Calu3 (cell line): ENCODE measurements at regions not wholly inside any gene's neighbourhood (a gene's known extent, or its start where the extent isn't known, plus 50 kb on each side); places are given as distances from the start of the nearest gene placed in this dataset.

Source experiments
- BruUV-seq: library from RNA; stranded (reverse); fragments of 400-500 nt; replicated peaks from 2 replicates; lab custom pipeline; 2021; lab: Mats Ljungman, UMichigan
- CTCF ChIA-PET: fragments of 300-600 bp; sonication (Branson Sonifier 250); formaldehyde crosslinking; loops from one replicate; lab custom pipeline; 2022; ENCODE audit warnings: antibody characterized with exemption; lab: Charles Lee
- DNase-seq: peaks from one replicate; pipeline ENCODE4 v3.0.0; 2022
- H3K27ac Mint-ChIP-seq: one replicate; pipeline ENCODE4 v1.8.0; 2022; ENCODE audit warnings: mixed read lengths; ENCODE audit not compliant: unreplicated experiment
- H3K27me3 Mint-ChIP-seq: one replicate; pipeline ENCODE4 v1.8.0; 2022; ENCODE audit warnings: mixed read lengths; ENCODE audit not compliant: unreplicated experiment
- H3K36me3 Mint-ChIP-seq: one replicate; pipeline ENCODE4 v1.8.0; 2022; ENCODE audit warnings: mild to moderate bottlenecking, moderate library complexity, mixed read lengths; ENCODE audit not compliant: insufficient read depth, unreplicated experiment
- H3K4me1 Mint-ChIP-seq: one replicate; pipeline ENCODE4 v1.8.0; 2022; ENCODE audit warnings: mild to moderate bottlenecking, low read depth, mixed read lengths; ENCODE audit not compliant: unreplicated experiment
- H3K4me3 Mint-ChIP-seq: one replicate; pipeline ENCODE4 v1.8.0; 2022; ENCODE audit warnings: mild to moderate bottlenecking, low read depth, moderate library complexity, mixed read lengths; ENCODE audit not compliant: unreplicated experiment
- H3K9me3 Mint-ChIP-seq: one replicate; pipeline ENCODE4 v1.8.0; 2022; ENCODE audit warnings: low read depth, mixed read lengths; ENCODE audit not compliant: unreplicated experiment
- intact Hi-C: fragments of 100-400 bp; cut with micrococcal nuclease; formaldehyde crosslinking; loops from one replicate; pipeline ENCODE4 v1.10.0; 2022; ENCODE audit not compliant: unreplicated experiment
- TF ChIP-seq, protein P1 (sequence below): fragments of 200-600 bp; IDR thresholded peaks from one replicate; pipeline ENCODE4 v1.8.0; 2022; ENCODE audit warnings: antibody characterized with exemption; ENCODE audit not compliant: unreplicated experiment

DNA sequence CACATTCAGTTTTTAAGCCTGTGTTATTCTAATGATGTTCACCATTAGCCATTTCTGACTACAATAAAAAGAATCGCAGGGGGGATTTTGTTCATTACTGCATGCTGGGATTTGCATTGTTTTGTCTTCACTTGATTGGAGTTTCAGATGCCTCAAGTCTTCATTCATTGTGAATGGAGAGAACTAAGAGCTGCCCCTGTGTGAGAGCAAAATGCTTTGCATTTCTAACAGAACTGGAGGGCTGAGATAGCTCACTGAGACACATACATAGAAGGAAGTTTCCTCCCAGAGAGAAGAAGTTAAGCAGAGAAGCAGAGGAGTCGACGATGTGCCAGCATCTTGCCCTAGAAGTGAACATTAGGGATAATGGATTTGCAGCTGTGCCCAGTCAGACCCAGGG is 113.5 kb upstream of the GATB start:
- H3K4me1 Mint-ChIP-seq: no peaks in the 10 kb centered on the region
- intact Hi-C loops: no loop called here
- no peak for DNase-seq
- H3K27ac Mint-ChIP-seq: no peak overlapping the region
- TF ChIP-seq, protein P1, sequence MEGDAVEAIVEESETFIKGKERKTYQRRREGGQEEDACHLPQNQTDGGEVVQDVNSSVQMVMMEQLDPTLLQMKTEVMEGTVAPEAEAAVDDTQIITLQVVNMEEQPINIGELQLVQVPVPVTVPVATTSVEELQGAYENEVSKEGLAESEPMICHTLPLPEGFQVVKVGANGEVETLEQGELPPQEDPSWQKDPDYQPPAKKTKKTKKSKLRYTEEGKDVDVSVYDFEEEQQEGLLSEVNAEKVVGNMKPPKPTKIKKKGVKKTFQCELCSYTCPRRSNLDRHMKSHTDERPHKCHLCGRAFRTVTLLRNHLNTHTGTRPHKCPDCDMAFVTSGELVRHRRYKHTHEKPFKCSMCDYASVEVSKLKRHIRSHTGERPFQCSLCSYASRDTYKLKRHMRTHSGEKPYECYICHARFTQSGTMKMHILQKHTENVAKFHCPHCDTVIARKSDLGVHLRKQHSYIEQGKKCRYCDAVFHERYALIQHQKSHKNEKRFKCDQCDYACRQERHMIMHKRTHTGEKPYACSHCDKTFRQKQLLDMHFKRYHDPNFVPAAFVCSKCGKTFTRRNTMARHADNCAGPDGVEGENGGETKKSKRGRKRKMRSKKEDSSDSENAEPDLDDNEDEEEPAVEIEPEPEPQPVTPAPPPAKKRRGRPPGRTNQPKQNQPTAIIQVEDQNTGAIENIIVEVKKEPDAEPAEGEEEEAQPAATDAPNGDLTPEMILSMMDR: no peak
- H3K36me3 Mint-ChIP-seq: no peaks in the 10 kb centered on the region
- H3K4me3 Mint-ChIP-seq: no peak overlapping the region
- H3K27me3 Mint-ChIP-seq: peaks cover 70% of the 10 kb centered on the region
- no TSS peak for BruUV-seq
- H3K9me3 Mint-ChIP-seq: peaks cover 4% of the 10 kb centered on the region
- CTCF ChIA-PET: no interaction called here

DNA sequence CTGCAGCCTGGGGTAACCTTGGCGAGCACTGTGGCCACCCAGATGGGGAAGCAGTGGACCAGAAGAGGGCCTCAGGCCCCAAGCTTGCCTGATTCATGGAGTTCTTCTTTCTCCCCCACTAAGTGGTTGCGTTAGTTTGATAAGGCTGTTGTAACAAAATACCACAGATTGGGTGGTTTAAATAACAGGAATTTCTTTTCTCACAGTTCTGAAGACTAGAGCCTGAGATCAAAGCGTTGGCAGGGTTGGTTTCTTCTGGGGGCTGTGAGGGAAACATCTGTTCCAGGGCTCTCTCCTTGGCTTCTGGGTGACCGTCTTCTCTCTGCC is 105.7 kb upstream of the GATB start:
- DNase-seq: no peak
- no peak overlapping the region for H3K27ac Mint-ChIP-seq
- no peaks in the 10 kb centered on the region for H3K36me3 Mint-ChIP-seq
- intact Hi-C loops: no loop called here
- CTCF ChIA-PET: interaction anchor here (0.7 kb wide), 1 partner anchor 178 kb away, joined by 3 read pairs; no protein-coding TSS in a partner anchor
- BruUV-seq: no TSS peak
- H3K9me3 Mint-ChIP-seq: no peaks in the 10 kb centered on the region
- TF ChIP-seq, protein P1: no peak
- H3K4me3 Mint-ChIP-seq: no peak overlapping the region
- H3K4me1 Mint-ChIP-seq: no peaks in the 10 kb centered on the region
- H3K27me3 Mint-ChIP-seq: peaks cover 52% of the 10 kb centered on the region

DNA sequence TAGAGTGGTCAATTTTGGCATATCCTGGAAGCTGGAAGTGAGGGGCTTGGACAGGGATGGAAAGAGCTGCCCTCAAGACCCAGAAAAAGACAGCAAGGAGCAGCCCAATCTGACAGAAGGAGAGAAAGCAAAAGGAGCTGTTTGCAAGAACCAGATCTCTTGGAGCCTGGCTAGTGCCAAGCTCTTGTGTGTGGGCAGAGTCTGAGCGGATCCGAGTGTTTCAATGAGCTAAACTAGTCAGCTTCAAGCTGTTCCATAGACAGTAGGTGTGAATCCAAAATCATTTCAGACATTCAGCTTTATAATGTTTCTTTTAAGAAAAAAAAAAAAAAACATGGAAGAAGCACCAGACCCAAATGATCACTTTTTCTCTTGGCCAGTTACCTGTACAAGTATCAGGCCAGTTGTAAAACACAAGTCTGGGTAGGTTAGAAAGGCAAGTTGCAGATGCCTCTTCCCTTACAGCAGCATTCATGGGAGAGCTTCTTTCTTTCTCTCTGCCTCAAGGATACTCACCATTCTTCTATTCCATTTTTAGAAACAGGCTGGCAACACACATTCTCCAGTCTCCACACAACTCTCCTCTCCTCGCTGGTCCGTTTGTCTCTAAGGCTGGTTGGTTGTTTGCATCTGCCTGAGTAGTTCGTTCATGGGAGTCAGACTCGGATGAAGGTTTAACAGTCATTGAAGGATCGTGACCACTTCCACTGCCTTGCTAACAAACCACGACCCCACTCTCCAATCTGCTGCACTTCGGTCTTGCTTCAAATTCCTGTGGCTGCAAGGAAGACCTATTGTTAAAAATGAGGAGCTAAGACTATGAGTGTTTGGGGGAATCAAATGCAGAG is 105.2 kb upstream of the GATB start:
- no peak for DNase-seq
- intact Hi-C loops: no loop called here
- Mint-ChIP-seq H3K4me1 (no peaks in the 10 kb centered on the region), H3K36me3 (no peaks in the 10 kb centered on the region), H3K4me3 (no peak overlapping the region), H3K9me3 (no peaks in the 10 kb centered on the region), H3K27ac (no peak overlapping the region), H3K27me3 (peaks cover 50% of the 10 kb centered on the region)
- CTCF ChIA-PET: interaction anchor here (0.6 to 0.7 kb wide), 2 partner anchors 177 to 374 kb away, joined by 3 read pairs; no protein-coding TSS in a partner anchor
- no TSS peak for BruUV-seq
- TF ChIP-seq, protein P1: no peak

DNA sequence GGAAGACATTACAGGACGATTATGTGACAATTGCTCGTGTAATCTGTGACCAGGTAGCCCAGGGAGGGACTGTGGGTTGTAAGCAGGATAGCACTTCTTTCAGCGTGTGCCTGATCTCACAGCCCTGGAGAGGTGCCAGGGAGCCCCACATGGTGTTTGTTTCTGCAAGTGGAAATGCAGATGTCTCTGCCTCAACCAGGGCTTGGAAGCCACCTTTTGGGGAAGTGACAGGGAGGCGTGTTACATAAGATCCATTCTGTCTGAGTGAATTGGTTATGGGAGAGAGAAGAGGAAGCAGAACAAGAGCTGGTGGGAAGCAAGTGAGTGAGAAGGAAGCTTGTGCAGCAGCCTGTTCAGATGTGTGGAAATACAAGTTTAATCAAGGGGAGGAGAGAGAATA is 104.5 kb upstream of the GATB start:
- H3K4me1 Mint-ChIP-seq: no peaks in the 10 kb centered on the region

More for the DNA sequence above, 104.5 kb upstream of the GATB start:
- intact Hi-C loops: no loop called here
- no peak for DNase-seq
- H3K4me3 Mint-ChIP-seq: no peak overlapping the region
- no peaks in the 10 kb centered on the region for H3K36me3 Mint-ChIP-seq
- no TSS peak for BruUV-seq
- no peak overlapping the region for H3K27ac Mint-ChIP-seq
- H3K27me3 Mint-ChIP-seq: peaks cover 45% of the 10 kb centered on the region
- TF ChIP-seq, protein P1: no peak
- CTCF ChIA-PET: interaction anchor here (0.6 kb wide), 1 partner anchor 375 kb away, joined by 3 read pairs; no protein-coding TSS in a partner anchor
- H3K9me3 Mint-ChIP-seq: no peaks in the 10 kb centered on the region
